ENCODE measurements at regions not wholly inside any gene's neighbourhood (a gene's known extent, or its start where the extent isn't known, plus 50 kb on each side); places are given as distances from the start of the nearest gene placed in this dataset.

- ATAC-seq: no peak
Measured at GRCh38 chr10:124270530-124271327, 148.0 kb downstream of the OAT start.

More at GRCh38 chr10:124270530-124271327, 148.0 kb downstream of the OAT start:
- POLR2A ChIA-PET: no interaction called here
- no peaks in the 10 kb centered on the region for H3K27me3 ChIP-seq (ENCODE audit: insufficient read depth, low read length)
- TF ChIP-seq CEBPB (IDR thresholded peaks at IDR 0.05; ENCODE audit: low read depth) (no peak), POLR2AphosphoS5 (IDR thresholded peaks at IDR 0.05; ENCODE audit: low read depth, low read length) (no peak), EZH2 (IDR thresholded peaks at IDR 0.05) (no peak), REST (IDR thresholded peaks at IDR 0.05; ENCODE audit: low read depth) (no peak), POLR2A (IDR thresholded peaks at IDR 0.05; ENCODE audit: borderline replicate concordance, extremely low read depth, insufficient read depth, insufficient read length) (no peak), CBX3 (IDR thresholded peaks at IDR 0.05; ENCODE audit: low read depth) (no peak), SIN3A (IDR thresholded peaks at IDR 0.05; ENCODE audit: low read depth) (no peak), ELF1 (IDR thresholded peaks at IDR 0.05; ENCODE audit: borderline replicate concordance, low read depth) (no peak), SP1 (IDR thresholded peaks at IDR 0.05; ENCODE audit: low read depth) (no peak), YY1 (IDR thresholded peaks at IDR 0.05; ENCODE audit: extremely low read depth, insufficient replicate concordance, low read depth, low read length) (no peak), ATF3 (IDR thresholded peaks at IDR 0.05) (no peak)
- BruUV-seq (replicated peaks): no TSS peak
- RAD21 ChIA-PET (ENCODE audit: low non-redundant PET in 1 of 2, low total read pairs in 2 of 2, uncharacterized antibody in 2 of 2, unreplicated experiment in 2 of 2): interaction anchor here in 1 of 2 experiments (0.6 kb wide), 1 partner anchor 683 kb away, joined by 6 read pairs; no protein-coding TSS in a partner anchor
- no peak overlapping the region for H3K27ac ChIP-seq (ENCODE audit: low read depth, low read length)
- H3K36me3 ChIP-seq (ENCODE audit: control insufficient read depth in 1 of 2, insufficient read depth in 2 of 2, low read length in 2 of 2): no peaks in the 10 kb centered on the region
- H3K4me2 ChIP-seq (ENCODE audit: low read length): no peak overlapping the region
- H3K79me2 ChIP-seq (ENCODE audit: insufficient read depth, low read length): no peaks in the 10 kb centered on the region
- no peaks in the 10 kb centered on the region for H4K20me1 ChIP-seq (ENCODE audit: insufficient read depth)
- no peaks in the 10 kb centered on the region for H3K9me2 ChIP-seq (ENCODE audit: insufficient read depth)
- H3K9me3 ChIP-seq (ENCODE audit: control insufficient read depth in 1 of 2, insufficient read depth in 1 of 2, low read depth in 1 of 2, low read length in 2 of 2): peaks cover 6 to 12% of the 10 kb centered on the region in 2 experiments; a peak in 2 of 4 replicates
- H3K4me3 ChIP-seq (replicated peaks in 1 of 2; ENCODE audit: low read depth in 1 of 2, low read length in 2 of 2): no peak overlapping the region
- no peak overlapping the region for H2AFZ ChIP-seq (ENCODE audit: low read depth, low read length, poor library complexity, severe bottlenecking)
- CTCF ChIA-PET: no interaction called here
- H3K4me1 ChIP-seq (ENCODE audit: control insufficient read depth in 1 of 2, insufficient read depth in 2 of 2, low read length in 2 of 2): peaks cover 0 to 3% of the 10 kb centered on the region in 2 experiments; a peak in 1 of 4 replicates
- intact Hi-C loops (cut with micrococcal nuclease): no loop called here
- no peak overlapping the region for H3K9ac ChIP-seq (ENCODE audit: low read length)
- no peak for DNase-seq (ENCODE audit: low read depth, low spot score)
